Activated CD4-positive, alpha-beta T cell treated with anti-CD3 and anti-CD28 coated beads, Interleukin-2, amount 10 ng/mL, durations not matched to agents 24 days and 14 days (primary cell): ENCODE measurements at regions not wholly inside any gene's neighbourhood (a gene's known extent, or its start where the extent isn't known, plus 50 kb on each side); places are given as distances from the start of the nearest gene placed in this dataset.

Source experiments
- DNase-seq: peaks from one replicate; pipeline ENCODE4 v3.0.0; 2022
- H3K27ac Mint-ChIP-seq: one replicate; pipeline ENCODE4 v1.8.0; 2022; ENCODE audit warnings: mild to moderate bottlenecking, mixed read lengths
- H3K27me3 Mint-ChIP-seq: one replicate; pipeline ENCODE4 v1.8.0; 2022; ENCODE audit warnings: mixed read lengths
- H3K36me3 Mint-ChIP-seq: one replicate; pipeline ENCODE4 v1.8.0; 2022; ENCODE audit warnings: low read depth, mild to moderate bottlenecking, mixed read lengths
- H3K4me1 Mint-ChIP-seq: one replicate; pipeline ENCODE4 v1.8.0; 2021; ENCODE audit warnings: mixed read lengths
- H3K4me3 Mint-ChIP-seq: one replicate; pipeline ENCODE4 v1.8.0; 2022; ENCODE audit warnings: mild to moderate bottlenecking, moderate library complexity, mixed read lengths
- H3K9me3 Mint-ChIP-seq: one replicate; pipeline ENCODE4 v1.8.0; 2021; ENCODE audit warnings: mixed read lengths
- intact Hi-C: fragments of 100-400 bp; cut with micrococcal nuclease; formaldehyde crosslinking; loops from one replicate; pipeline ENCODE4 v1.15.1; 2023

- Mint-ChIP-seq H3K4me1 (no peaks in the 10 kb centered on the region), H3K27ac (no peak overlapping the region), H3K36me3 (no peaks in the 10 kb centered on the region), H3K4me3 (no peak overlapping the region), H3K9me3 (no peaks in the 10 kb centered on the region), H3K27me3 (no peaks in the 10 kb centered on the region)
- DNase-seq: no peak
- intact Hi-C loops: no loop called here
These were observed 336.2 kb downstream of the CYRIA start for GRCh38 chr2:16329421-16329820.

GRCh38 chr2:16328521-16329190 is 337.0 kb downstream of the CYRIA start:
- Mint-ChIP-seq H3K4me3 (no peak overlapping the region), H3K4me1 (no peaks in the 10 kb centered on the region), H3K27me3 (no peaks in the 10 kb centered on the region), H3K27ac (no peak overlapping the region), H3K36me3 (no peaks in the 10 kb centered on the region), H3K9me3 (no peaks in the 10 kb centered on the region)
- no peak for DNase-seq
- intact Hi-C loops: no loop called here

GRCh38 chr2:16327326-16327725 is 338.3 kb downstream of the CYRIA start:
- Mint-ChIP-seq H3K27me3 (no peaks in the 10 kb centered on the region), H3K4me1 (no peaks in the 10 kb centered on the region), H3K4me3 (no peak overlapping the region), H3K9me3 (no peaks in the 10 kb centered on the region), H3K27ac (no peak overlapping the region), H3K36me3 (no peaks in the 10 kb centered on the region)
- no peak for DNase-seq
- intact Hi-C loops: no loop called here

GRCh38 chr2:16326711-16327300 is 338.8 kb downstream of the CYRIA start:
- no peak overlapping the region for H3K4me3 Mint-ChIP-seq

GRCh38 chr2:16325976-16326510 is 339.6 kb downstream of the CYRIA start:
- Mint-ChIP-seq H3K27ac (no peak overlapping the region), H3K4me3 (no peak overlapping the region), H3K9me3 (no peaks in the 10 kb centered on the region), H3K36me3 (no peaks in the 10 kb centered on the region), H3K27me3 (no peaks in the 10 kb centered on the region), H3K4me1 (no peaks in the 10 kb centered on the region)
- intact Hi-C loops: no loop called here
- DNase-seq: no peak

More at GRCh38 chr2:16326711-16327300, 338.8 kb downstream of the CYRIA start:
- DNase-seq: no peak
- Mint-ChIP-seq H3K36me3 (no peaks in the 10 kb centered on the region), H3K27ac (no peak overlapping the region), H3K4me1 (no peaks in the 10 kb centered on the region), H3K27me3 (no peaks in the 10 kb centered on the region), H3K9me3 (no peaks in the 10 kb centered on the region)
- intact Hi-C loops: no loop called here

GRCh38 chr2:16325016-16325975 is 340.3 kb downstream of the CYRIA start:
- Mint-ChIP-seq H3K27me3 (no peaks in the 10 kb centered on the region), H3K36me3 (no peaks in the 10 kb centered on the region), H3K27ac (no peak overlapping the region), H3K9me3 (no peaks in the 10 kb centered on the region), H3K4me3 (no peak overlapping the region), H3K4me1 (no peaks in the 10 kb centered on the region)
- no peak for DNase-seq
- intact Hi-C loops: no loop called here

- intact Hi-C loops: no loop called here
- no peak overlapping the region for H3K27ac Mint-ChIP-seq
- H3K4me1 Mint-ChIP-seq: no peaks in the 10 kb centered on the region
- H3K9me3 Mint-ChIP-seq: no peaks in the 10 kb centered on the region
- no peak for DNase-seq
- no peaks in the 10 kb centered on the region for H3K27me3 Mint-ChIP-seq
- H3K4me3 Mint-ChIP-seq: no peak overlapping the region
- no peaks in the 10 kb centered on the region for H3K36me3 Mint-ChIP-seq
These were observed 341.1 kb downstream of the CYRIA start for GRCh38 chr2:16324544-16324937.

GRCh38 chr2:16323551-16324543 is 341.8 kb downstream of the CYRIA start:
- intact Hi-C loops: no loop called here
- H3K36me3 Mint-ChIP-seq: no peaks in the 10 kb centered on the region
- H3K4me3 Mint-ChIP-seq: no peak overlapping the region
- H3K4me1 Mint-ChIP-seq: no peaks in the 10 kb centered on the region
- no peaks in the 10 kb centered on the region for H3K27me3 Mint-ChIP-seq
- H3K9me3 Mint-ChIP-seq: no peaks in the 10 kb centered on the region
- no peak overlapping the region for H3K27ac Mint-ChIP-seq
- DNase-seq: no peak

- Mint-ChIP-seq H3K4me1 (no peaks in the 10 kb centered on the region), H3K36me3 (no peaks in the 10 kb centered on the region), H3K9me3 (no peaks in the 10 kb centered on the region), H3K27ac (no peak overlapping the region), H3K27me3 (no peaks in the 10 kb centered on the region), H3K4me3 (no peak overlapping the region)
- intact Hi-C loops: no loop called here
- DNase-seq: no peak
These were observed 342.5 kb downstream of the CYRIA start for GRCh38 chr2:16323126-16323520.

GRCh38 chr2:16322308-16323125 is 343.1 kb downstream of the CYRIA start:
- intact Hi-C loops: no loop called here
- Mint-ChIP-seq H3K9me3 (no peaks in the 10 kb centered on the region), H3K27ac (no peak overlapping the region), H3K4me3 (no peak overlapping the region), H3K36me3 (no peaks in the 10 kb centered on the region), H3K4me1 (no peaks in the 10 kb centered on the region), H3K27me3 (no peaks in the 10 kb centered on the region)
- peak; percentile 33 for DNase-seq

- intact Hi-C loops: no loop called here
- H3K9me3 Mint-ChIP-seq: no peaks in the 10 kb centered on the region
- no peak overlapping the region for H3K27ac Mint-ChIP-seq
- no peaks in the 10 kb centered on the region for H3K4me1 Mint-ChIP-seq
- no peaks in the 10 kb centered on the region for H3K36me3 Mint-ChIP-seq
- no peak overlapping the region for H3K4me3 Mint-ChIP-seq
- peak; percentile 22 for DNase-seq
- H3K27me3 Mint-ChIP-seq: no peaks in the 10 kb centered on the region
These were observed 343.8 kb downstream of the CYRIA start for GRCh38 chr2:16321872-16322271.

GRCh38 chr2:16321256-16321655 is 344.4 kb downstream of the CYRIA start:
- H3K36me3 Mint-ChIP-seq: no peaks in the 10 kb centered on the region
- no peak overlapping the region for H3K27ac Mint-ChIP-seq
- no peak overlapping the region for H3K4me3 Mint-ChIP-seq
- no peaks in the 10 kb centered on the region for H3K9me3 Mint-ChIP-seq
- H3K4me1 Mint-ChIP-seq: no peaks in the 10 kb centered on the region
- H3K27me3 Mint-ChIP-seq: no peaks in the 10 kb centered on the region
- peak; percentile 45 for DNase-seq
- intact Hi-C loops: no loop called here
